ENCODE measurements at regions not wholly inside any gene's neighbourhood (a gene's known extent, or its start where the extent isn't known, plus 50 kb on each side); places are given as distances from the start of the nearest gene placed in this dataset.

DNA sequence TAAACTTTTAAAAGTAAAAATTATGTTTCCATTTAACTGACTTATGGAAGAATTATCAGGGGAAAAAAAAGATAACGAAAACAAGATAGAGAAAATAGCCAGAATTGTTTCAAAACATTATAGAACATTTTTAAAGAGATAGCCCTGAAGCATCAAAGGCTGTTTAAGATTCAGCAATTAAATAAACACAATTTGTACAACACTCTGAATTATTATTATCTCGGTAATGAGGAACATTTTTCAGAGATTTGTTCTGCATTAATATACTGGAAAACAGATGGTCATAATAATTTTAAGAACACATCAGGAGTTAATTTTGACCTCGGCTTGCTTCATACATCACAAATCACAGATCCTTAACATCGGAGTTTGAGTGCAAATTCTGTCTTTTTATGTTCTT is 643.8 kb downstream of the SORCS1 start:
- no peak for DNase-seq (ENCODE audit: low spot score)
- TF ChIP-seq, protein P1, sequence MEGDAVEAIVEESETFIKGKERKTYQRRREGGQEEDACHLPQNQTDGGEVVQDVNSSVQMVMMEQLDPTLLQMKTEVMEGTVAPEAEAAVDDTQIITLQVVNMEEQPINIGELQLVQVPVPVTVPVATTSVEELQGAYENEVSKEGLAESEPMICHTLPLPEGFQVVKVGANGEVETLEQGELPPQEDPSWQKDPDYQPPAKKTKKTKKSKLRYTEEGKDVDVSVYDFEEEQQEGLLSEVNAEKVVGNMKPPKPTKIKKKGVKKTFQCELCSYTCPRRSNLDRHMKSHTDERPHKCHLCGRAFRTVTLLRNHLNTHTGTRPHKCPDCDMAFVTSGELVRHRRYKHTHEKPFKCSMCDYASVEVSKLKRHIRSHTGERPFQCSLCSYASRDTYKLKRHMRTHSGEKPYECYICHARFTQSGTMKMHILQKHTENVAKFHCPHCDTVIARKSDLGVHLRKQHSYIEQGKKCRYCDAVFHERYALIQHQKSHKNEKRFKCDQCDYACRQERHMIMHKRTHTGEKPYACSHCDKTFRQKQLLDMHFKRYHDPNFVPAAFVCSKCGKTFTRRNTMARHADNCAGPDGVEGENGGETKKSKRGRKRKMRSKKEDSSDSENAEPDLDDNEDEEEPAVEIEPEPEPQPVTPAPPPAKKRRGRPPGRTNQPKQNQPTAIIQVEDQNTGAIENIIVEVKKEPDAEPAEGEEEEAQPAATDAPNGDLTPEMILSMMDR (IDR thresholded peaks at IDR 0.05; ENCODE audit: extremely low read depth, missing control alignments): no peak

DNA sequence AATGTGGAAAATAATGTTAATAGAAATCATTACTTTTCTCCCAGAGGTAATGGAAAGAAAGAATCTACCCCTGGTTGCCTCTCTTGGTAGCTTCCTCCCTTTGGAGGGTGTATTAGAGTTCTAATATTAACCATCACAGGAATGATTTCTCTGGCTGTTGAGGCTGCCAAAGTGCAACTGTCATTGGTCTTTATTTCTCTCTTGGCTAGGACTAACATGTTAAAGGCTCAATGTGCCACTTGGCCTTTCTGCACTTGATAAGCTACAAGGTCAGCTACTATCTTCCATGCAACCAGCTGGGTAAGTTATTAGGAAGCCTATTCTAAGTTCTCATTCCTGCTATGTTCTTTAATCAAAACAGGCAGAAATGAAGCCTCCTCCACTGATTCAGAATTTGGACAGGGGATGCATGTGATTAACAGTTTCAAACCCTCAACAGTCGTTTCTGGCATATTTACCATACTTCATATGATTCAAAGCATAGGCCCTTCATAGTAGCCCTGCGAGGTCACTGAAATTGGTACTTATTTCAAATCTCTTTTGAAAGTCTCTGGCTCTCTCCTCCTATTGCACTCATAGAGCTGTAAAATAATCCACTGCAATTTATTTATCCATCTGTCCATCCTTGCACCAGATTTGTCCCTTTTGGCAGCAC is 645.0 kb downstream of the SORCS1 start:
- no peak for DNase-seq (ENCODE audit: low spot score)
- TF ChIP-seq, protein P1 (IDR thresholded peaks at IDR 0.05; ENCODE audit: extremely low read depth, missing control alignments): no peak

DNA sequence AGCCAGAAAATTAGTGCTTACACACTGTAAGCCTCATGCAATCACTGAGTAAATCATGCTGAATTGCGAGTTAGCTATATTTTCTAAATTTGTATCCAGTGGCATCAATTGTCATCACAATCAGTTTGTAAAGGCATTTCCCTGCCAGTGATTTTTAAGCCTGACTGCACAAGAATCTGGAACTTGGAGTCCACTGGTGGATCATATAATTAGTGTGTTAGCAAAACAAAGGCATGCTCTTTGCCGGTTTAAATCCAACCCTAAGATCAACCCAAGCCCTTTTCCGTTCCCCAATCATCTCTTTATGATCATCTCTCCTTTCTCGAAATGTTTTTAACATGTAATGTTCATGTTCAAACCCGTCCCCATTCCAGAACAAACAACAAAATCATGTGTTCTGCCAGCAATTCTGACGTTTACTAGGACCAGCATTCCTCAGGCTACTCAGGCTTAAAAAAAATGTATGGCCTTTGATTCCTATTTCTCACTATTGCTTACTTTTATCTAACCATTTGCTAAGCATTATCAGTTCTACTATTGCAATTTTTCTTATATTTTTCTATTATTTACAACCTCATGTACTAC is 649.2 kb downstream of the SORCS1 start:
- no peak for DNase-seq (ENCODE audit: low spot score)
- TF ChIP-seq, protein P1 (IDR thresholded peaks at IDR 0.05; ENCODE audit: extremely low read depth, missing control alignments): no peak

DNA sequence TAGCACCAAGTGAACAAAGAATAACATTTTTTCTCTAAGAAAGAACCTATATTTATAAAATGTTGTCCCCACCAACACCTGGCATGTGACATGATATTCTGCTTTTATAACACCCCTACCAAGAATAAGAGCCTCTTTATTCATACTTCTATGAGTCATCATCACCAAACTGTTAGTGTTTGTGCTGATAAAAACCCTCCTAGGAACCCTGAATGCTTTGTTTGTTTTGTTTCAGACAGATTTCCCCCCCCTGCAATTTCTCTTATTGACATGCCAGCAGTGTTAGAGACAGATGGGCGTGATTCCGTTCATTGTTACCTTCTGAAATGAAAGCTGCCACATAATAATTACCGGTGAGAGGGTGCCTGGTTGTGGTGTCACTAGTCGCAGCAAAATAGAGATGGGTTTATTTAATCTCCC is 651.1 kb downstream of the SORCS1 start:
- DNase-seq (ENCODE audit: low spot score): no peak

DNA sequence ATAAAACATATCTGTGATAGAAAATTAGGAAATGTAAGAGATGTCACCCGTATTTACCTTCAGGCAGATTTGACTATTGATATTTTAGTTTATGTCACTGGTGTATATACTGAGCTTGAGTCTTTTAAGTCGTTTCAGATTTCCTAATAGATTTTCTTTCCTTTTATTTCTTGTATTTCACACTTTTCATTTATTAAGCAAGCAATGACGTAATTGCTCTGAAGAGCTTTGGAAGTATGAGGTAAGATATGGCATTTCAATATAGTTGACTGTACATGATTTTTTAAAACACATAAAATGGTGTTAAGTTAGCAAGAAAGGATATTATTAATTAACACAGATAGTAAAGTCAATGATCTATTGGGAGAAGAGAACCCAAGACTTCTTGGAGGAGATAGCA is 652.6 kb downstream of the SORCS1 start:
- TF ChIP-seq, protein P1 (IDR thresholded peaks at IDR 0.05; ENCODE audit: extremely low read depth, missing control alignments): no peak

More for the DNA sequence above, 651.1 kb downstream of the SORCS1 start:
- TF ChIP-seq, protein P1 (IDR thresholded peaks at IDR 0.05; ENCODE audit: extremely low read depth, missing control alignments): no peak

DNA sequence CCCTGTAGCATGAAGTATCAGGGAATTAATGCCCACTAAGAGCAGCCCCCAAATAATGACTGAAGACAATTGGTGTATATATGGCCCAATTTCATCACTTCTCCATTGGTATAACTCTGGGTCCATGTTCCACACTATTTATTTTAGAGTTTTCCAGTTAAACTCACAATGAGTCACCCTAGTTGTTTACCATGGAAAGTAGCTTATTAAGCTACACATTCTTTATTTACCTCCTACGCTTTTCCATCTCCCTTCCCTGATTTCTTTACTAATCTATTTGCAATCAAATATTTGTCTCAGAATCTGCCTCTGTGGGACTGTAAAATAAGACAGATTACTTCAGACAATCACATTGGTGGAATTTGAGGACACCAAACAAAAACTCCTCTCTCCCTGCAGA is 655.6 kb downstream of the SORCS1 start:
- DNase-seq (ENCODE audit: low spot score): no peak
- TF ChIP-seq, protein P1 (IDR thresholded peaks at IDR 0.05; ENCODE audit: extremely low read depth, missing control alignments): no peak

More for the DNA sequence above, 652.6 kb downstream of the SORCS1 start:
- no peak for DNase-seq (ENCODE audit: low spot score)

DNA sequence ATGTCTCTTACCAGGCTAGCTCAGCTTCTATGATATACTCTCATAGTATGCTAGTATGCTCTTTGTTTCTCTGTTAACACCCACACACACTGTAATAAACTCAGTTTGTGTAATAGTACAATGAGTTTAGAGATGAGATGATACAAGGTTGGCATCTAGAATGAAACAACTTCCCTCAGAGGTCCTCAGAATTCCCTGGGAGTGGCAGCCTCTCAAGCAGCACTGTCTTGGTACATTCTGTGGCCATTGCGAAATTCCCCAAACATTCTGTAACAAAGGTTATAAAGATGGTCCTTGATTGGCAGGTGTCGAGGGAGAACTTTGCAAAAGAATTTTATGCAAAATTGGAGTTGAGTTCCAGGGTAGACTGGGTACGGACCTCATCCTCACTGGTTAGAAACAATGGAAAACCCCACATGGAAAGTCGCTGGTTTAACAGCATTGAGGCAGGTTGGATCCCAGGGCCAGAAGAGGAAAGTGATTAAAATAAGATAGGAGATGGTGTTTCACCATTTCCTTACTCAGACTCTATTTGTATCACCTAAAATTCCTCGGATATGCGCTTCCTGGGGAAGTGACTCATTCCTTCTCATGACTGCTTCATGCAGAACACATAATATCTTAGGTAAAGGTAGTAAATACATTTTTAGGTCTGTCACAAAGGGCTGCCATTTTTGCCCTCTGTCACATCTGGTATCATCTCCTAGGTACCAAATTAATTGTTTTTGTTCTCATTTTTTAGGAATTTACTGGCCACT is 657.8 kb downstream of the SORCS1 start:
- no peak for DNase-seq (ENCODE audit: low spot score)
- TF ChIP-seq, protein P1 (IDR thresholded peaks at IDR 0.05; ENCODE audit: extremely low read depth, missing control alignments): no peak

Data from GM20000 (cell line).